Loucy (cell line): ENCODE measurements at regions not wholly inside any gene's neighbourhood (a gene's known extent, or its start where the extent isn't known, plus 50 kb on each side); places are given as distances from the start of the nearest gene placed in this dataset.

Experiments used
- EZH2phosphoT487 ChIP-seq: fragments of 200-600 bp; IDR thresholded peaks from 2 replicates; pipeline ENCODE4 v1.6.1; 2018; ENCODE audit warnings: antibody characterized with exemption, mild to moderate bottlenecking, moderate library complexity, borderline replicate concordance
- TF ChIP-seq, protein P1 (sequence below): fragments of 200-600 bp; sonication (generic); conservative IDR thresholded peaks from 2 replicates; pipeline ENCODE4 v1.5.1; 2014; ENCODE audit warnings: mild to moderate bottlenecking, antibody characterized with exemption, low read length

DNA sequence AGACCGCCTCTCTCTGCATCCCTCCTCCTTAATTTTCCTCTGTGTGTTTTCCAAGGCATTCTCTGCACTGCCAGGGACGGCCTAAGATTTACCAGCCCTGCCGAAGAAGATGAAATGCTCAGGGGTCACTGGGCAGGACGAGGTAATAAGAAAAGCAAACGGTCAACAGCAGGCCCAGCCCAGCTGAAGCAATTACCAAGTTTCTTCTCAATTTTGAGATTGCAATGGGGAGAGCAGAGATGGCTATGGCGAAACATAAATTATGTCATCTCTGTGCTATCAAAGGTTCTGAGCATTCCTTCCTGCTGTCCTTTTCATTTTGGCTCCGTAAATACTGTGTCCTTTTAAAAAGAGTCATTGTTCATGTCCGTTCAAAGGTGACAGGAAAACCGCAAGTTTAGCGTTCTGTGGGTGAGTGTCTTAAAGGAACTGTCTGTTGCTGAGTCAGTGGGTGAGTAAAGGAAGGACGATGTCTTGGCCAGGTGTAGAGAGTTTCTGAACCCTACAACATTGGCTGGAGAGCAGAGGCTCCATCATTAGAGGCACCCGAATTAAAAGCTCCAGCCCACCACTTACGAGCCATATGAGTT is 753.9 kb upstream of the EEF2KMT start:
- TF ChIP-seq, protein P1, sequence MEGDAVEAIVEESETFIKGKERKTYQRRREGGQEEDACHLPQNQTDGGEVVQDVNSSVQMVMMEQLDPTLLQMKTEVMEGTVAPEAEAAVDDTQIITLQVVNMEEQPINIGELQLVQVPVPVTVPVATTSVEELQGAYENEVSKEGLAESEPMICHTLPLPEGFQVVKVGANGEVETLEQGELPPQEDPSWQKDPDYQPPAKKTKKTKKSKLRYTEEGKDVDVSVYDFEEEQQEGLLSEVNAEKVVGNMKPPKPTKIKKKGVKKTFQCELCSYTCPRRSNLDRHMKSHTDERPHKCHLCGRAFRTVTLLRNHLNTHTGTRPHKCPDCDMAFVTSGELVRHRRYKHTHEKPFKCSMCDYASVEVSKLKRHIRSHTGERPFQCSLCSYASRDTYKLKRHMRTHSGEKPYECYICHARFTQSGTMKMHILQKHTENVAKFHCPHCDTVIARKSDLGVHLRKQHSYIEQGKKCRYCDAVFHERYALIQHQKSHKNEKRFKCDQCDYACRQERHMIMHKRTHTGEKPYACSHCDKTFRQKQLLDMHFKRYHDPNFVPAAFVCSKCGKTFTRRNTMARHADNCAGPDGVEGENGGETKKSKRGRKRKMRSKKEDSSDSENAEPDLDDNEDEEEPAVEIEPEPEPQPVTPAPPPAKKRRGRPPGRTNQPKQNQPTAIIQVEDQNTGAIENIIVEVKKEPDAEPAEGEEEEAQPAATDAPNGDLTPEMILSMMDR: no peak
- no peak for TF ChIP-seq EZH2phosphoT487
